GM20000 (cell line): ENCODE measurements at regions not wholly inside any gene's neighbourhood (a gene's known extent, or its start where the extent isn't known, plus 50 kb on each side); places are given as distances from the start of the nearest gene placed in this dataset.

Experiments
- DNase-seq: peaks from one replicate; pipeline ENCODE4 v3.0.0; 2012; ENCODE audit warnings: low spot score
- CTCF ChIP-seq: IDR thresholded peaks from 2 replicates; pipeline ENCODE4 v1.5.1; 2012; ENCODE audit warnings: mild to moderate bottlenecking, control low read depth; ENCODE audit errors: extremely low read depth, missing control alignments

- DNase-seq, result no peak
- TF ChIP-seq CTCF, result no peak
Observed at GRCh38 chr11:70808686-70809375, 410.5 kb downstream of the CTTN start.

- DNase-seq, result no peak
Observed at GRCh38 chr11:70810133-70810532, 411.8 kb downstream of the CTTN start.

GRCh38 chr11:70810681-70811080 is 412.4 kb downstream of the CTTN start:
- TF ChIP-seq CTCF, result no peak
- DNase-seq, result no peak

More at GRCh38 chr11:70810133-70810532, 411.8 kb downstream of the CTTN start:
- no peak for TF ChIP-seq CTCF

- no peak for DNase-seq
- no peak for TF ChIP-seq CTCF
Observed at GRCh38 chr11:70811483-70811882, 413.2 kb downstream of the CTTN start.

- DNase-seq, result no peak
- no peak for TF ChIP-seq CTCF
Observed at GRCh38 chr11:70811915-70812314, 413.6 kb downstream of the CTTN start.

GRCh38 chr11:70812472-70812871 is 414.1 kb downstream of the CTTN start:
- no peak for DNase-seq
- TF ChIP-seq CTCF, result no peak

- no peak for TF ChIP-seq CTCF
- DNase-seq, result no peak
Observed at GRCh38 chr11:70813651-70814050, 415.3 kb downstream of the CTTN start.
